GM18498 (cell line): ENCODE measurements at regions not wholly inside any gene's neighbourhood (a gene's known extent, or its start where the extent isn't known, plus 50 kb on each side); places are given as distances from the start of the nearest gene placed in this dataset.
"Not testable (repeated sequence)": the region's sequence is repeated elsewhere in the genome, so short reads cannot be mapped to it uniquely, and the experiment has no call there.

Experiments
- ATAC-seq: cut with Tn5 transposase; IDR thresholded peaks from one replicate; pipeline ENCODE4 v1.9.1; 2021; ENCODE audit warnings: mild to moderate bottlenecking, moderate library complexity; ENCODE audit not compliant: unreplicated experiment

DNA sequence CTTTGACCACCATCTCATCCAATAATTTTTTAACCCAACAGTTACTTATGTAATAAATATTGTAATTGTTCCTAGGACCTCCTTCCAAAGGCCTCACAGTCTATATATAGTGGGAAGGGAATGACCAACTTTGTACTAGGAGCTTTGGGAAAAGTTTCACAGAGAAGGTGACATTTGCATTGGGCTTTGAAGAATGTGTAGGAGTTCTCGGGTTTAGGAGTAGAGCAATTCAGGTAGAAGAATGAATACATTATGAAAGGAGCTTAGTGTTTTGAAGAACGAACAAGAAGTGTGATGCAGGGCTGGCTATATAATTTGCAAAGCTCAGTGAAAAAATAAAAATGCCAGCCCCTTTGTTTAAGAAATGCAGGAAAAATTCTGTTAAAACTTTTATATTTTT is 330.4 kb upstream of the DEPDC1 start:
- no peak for ATAC-seq

GRCh38 chr1:68828013-68828412 is 331.1 kb upstream of the DEPDC1 start:
- no peak for ATAC-seq

DNA sequence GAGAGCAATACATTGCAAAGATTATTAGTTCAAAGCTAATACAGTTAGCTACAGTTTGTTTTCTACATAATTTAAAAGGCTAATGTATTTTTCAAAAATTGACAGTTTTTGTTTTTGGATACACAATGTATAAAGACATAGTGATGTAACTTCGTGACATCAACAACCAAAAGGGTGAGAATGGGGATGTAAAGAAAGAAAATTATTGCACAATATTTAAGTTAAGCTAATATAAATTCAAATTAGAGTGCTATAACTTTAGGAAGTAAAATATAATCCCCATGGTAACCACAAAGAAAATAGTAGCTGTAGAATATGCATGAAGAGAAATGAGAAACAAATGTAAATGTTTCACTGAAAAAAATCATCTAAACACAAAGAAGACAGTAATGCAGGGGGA is 334.4 kb upstream of the DEPDC1 start:
- ATAC-seq, result no peak

DNA sequence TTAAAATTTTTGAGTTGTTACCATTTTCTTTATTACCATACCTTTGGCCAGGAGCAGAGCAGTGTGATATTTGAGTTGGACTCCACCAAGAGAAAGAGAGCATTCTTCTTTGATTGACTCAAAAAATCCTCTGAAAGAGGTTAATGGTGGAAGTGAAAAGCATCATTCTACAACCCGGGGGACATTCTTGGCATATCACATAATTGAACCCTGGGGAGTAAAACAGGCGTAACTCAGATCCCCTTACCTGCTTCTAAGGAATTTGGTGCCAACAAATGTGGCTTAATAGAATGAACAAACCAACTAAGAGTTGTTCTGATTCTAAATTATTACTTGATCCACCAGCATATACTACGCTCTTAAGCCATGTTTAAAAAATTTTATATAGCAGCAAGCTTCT is 351.1 kb upstream of the DEPDC1 start:
- no peak for ATAC-seq

- ATAC-seq, result no peak
Observed at GRCh38 chr1:68868606-68869005, 371.7 kb upstream of the DEPDC1 start.

DNA sequence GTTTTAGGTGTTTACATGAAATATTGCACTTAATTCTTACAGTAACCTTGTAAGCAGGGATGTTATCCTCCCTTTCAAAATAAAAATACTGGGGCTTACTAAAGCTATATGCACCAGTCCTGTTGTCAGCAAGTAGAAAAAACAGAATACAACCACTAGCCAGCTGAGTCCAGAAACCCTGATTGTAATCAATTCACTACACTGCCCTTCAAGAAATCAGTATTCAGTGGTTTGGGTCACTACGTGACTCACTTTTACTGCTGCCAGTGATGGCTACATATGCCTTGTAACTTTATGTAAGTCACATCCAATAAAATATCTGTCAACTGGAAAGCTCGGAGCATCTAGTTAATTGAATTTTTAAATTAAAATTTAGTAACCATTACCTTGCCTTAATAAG is 376.3 kb upstream of the DEPDC1 start:
- no peak for ATAC-seq

GRCh38 chr1:68881330-68882194 is 384.7 kb upstream of the DEPDC1 start:
- not testable (repeated sequence) for ATAC-seq

DNA sequence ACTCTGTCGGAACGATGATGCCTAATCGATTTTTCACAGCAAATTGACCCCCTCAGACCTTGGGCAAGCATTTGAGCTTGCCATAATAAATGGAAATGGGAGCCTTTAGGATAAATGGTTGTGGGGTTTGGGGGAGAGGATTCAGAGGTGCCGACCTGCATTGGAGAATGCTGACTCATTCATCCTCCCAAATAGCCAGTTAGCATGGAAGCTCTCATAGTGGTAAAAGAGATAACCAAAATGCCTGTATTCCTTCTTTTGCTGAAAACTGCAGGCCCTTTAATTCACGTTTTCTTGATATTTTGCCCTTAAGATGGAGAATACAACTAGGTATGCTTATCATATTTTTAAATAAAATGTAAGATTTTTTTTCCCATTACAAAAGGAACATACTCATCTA is 392.6 kb upstream of the DEPDC1 start:
- no peak for ATAC-seq

DNA sequence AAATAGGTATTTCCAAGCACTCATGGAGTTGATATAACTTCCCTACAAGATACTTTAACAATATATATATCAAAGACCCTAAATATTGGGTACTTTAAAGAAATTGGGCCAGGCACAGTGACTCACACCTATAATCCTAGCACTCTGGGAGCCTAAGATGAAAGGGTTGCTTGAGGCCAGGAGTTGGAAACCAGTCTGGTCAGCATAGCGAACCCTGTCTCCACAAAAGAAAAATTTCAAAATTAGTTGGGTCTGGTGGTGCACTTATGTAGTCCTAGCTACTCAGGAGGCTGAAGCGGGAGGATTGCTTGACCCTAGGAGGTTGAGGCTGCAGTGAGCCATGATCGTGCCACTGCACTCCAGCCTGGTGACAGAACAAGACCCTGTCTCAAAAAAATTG is 393.9 kb upstream of the DEPDC1 start:
- ATAC-seq, result no peak

GRCh38 chr1:68904477-68904876 is 407.6 kb upstream of the DEPDC1 start:
- ATAC-seq, result no peak

DNA sequence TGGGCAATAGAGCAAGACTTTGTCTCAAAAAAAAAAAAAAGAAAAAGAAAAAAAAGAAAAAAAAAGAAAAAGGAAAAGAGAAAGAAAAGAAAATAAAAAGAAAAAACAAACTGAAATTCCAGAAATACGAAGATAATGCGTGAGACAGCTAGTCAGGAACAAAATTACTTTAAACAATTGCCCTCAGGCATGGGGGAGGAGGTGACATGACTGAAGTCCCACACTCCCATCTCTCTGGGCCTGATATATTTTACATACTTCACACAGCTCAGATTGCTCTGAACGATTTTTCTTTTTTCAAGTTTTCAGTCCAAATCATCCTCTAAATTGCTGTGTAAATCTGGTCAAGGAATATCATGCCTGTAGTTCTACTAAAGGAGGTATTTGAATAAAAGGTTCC is 409.5 kb upstream of the DEPDC1 start:
- no peak for ATAC-seq

GRCh38 chr1:68907491-68907890 is 410.6 kb upstream of the DEPDC1 start:
- ATAC-seq, result no peak

GRCh38 chr1:68908316-68908715 is 411.4 kb upstream of the DEPDC1 start:
- ATAC-seq, result no peak

DNA sequence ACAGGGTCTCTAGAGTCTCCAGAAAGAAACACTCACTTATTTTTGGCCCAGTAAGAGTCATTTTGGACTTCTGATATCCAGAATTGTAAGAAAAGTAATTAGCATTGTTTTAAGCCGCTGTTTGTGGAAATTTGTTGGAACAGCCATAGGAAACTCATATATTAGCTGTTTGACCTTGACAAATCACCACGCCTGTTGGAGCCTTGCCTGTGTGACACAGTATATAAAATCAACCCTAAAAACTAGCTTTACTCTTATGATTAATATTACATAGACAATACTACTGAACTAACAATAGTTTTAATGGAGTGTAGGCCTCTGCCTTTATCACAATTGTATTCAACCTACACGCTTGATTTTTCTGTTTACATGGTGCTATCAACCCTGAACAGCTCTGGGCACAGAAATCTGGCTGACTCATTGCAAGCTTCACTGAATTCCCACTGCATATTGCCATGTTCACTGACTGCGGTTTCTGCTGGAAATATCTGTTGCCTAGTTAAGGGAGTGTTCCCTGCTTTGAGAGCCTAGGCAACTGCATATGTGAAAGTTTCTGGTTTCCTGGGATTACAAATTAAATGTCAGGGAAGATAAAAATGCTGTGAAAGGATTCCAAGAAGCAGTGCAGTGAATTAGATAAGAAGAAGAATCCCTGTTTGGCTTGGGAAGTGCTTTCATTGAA is 419.5 kb upstream of the DEPDC1 start:
- ATAC-seq, result no peak

DNA sequence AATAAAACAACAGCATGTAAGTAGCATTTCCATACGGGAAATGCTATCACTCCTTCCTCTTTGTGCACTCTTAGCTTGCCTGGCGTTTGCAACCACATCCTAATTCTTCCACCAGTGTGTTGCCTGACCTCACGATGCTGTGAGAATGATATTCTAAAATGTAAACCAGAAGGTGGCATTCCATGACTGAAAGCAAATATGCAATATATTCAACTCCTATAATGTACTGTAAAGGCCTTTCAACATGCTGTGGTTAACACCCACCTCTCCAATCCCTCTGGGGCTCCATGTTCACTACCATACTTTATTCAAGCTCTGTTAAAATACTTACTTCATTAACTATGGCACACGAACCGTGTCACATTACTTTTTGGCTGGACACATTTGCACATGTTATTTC is 420.6 kb upstream of the DEPDC1 start:
- ATAC-seq, result no peak

- no peak for ATAC-seq
Observed at GRCh38 chr1:68918563-68918962, 421.7 kb upstream of the DEPDC1 start.

- no peak for ATAC-seq
Observed at GRCh38 chr1:68919075-68919474, 422.2 kb upstream of the DEPDC1 start.

GRCh38 chr1:68923475-68924088 is 426.7 kb upstream of the DEPDC1 start:
- ATAC-seq, result not testable (repeated sequence)

DNA sequence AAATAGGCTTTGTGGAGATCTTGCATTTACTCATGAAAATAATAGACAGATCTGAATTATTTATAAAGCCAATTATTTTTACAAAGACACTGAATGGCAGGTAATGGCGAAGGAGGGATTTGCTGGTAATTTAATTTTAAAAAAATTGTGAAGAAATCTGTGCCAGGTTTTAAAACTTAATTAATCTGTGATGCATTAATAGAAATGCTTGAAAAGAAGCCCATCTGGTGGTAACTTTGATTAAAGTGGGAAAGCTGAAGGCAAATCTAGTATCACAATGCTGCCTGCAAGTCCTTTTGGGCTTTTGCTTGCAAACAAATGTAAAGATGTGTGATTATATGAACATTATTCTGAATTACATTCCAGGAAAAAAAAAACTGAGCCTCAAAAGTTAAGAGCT is 433.2 kb upstream of the DEPDC1 start:
- no peak for ATAC-seq

- no peak for ATAC-seq
Observed at GRCh38 chr1:68936530-68936929, 439.6 kb upstream of the DEPDC1 start.

GRCh38 chr1:68938051-68938666 is 441.3 kb upstream of the DEPDC1 start:
- no peak for ATAC-seq

DNA sequence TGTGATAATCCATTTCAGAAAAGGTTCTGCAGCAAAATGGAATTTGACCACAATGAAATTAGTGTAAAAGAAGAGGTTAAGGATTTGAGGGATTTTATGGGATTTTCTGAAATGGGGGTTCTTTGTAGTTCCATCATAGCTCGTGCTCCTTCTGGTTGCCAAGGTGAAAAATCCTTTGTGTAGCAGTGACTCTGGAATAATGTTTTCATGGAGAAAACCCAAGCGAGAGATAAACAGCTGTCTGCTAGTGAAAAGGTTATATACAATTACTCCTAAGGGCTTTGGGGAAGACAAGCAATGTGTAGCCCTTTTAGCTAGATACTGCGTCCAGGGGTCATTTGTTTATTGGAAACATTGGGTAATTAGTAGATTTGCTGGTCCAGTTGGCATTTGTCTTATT is 453.2 kb upstream of the DEPDC1 start:
- ATAC-seq, result no peak
